WERI-Rb-1 (cell line): ENCODE measurements at regions not wholly inside any gene's neighbourhood (a gene's known extent, or its start where the extent isn't known, plus 50 kb on each side); places are given as distances from the start of the nearest gene placed in this dataset.

Source experiments
- DNase-seq: peaks from one replicate; pipeline ENCODE4 v3.0.0-alpha.2; 2020
- H3K27ac ChIP-seq: fragments of 250-450 bp; sonication (Bioruptor Pico); 2 replicates; pipeline ENCODE4 v1.5.1; 2020; ENCODE audit warnings: mild to moderate bottlenecking, moderate library complexity
- H3K27me3 ChIP-seq: fragments of 250-450 bp; sonication (Bioruptor Pico); 2 replicates; pipeline ENCODE4 v1.5.1; 2021; ENCODE audit warnings: mild to moderate bottlenecking, low read depth, moderate library complexity; ENCODE audit not compliant: insufficient read depth, severe bottlenecking
- H3K36me3 ChIP-seq: fragments of 250-450 bp; sonication (Bioruptor Pico); 2 replicates; pipeline ENCODE4 v1.5.1; 2020; ENCODE audit warnings: mild to moderate bottlenecking, moderate library complexity
- H3K4me3 ChIP-seq: 2 replicates; pipeline ENCODE4 v1.5.1; 2011; ENCODE audit warnings: low read depth, mild to moderate bottlenecking, control low read depth, low read length
- H3K9me3 ChIP-seq: fragments of 250-450 bp; sonication (Bioruptor Pico); 2 replicates; pipeline ENCODE4 v1.5.1; 2021; ENCODE audit warnings: mild to moderate bottlenecking, moderate library complexity; ENCODE audit not compliant: severe bottlenecking
- CTCF ChIP-seq: IDR thresholded peaks from 2 replicates; pipeline ENCODE4 v1.5.1; 2011; ENCODE audit warnings: low read depth, mild to moderate bottlenecking, control low read depth, inconsistent platforms, low read length

DNA sequence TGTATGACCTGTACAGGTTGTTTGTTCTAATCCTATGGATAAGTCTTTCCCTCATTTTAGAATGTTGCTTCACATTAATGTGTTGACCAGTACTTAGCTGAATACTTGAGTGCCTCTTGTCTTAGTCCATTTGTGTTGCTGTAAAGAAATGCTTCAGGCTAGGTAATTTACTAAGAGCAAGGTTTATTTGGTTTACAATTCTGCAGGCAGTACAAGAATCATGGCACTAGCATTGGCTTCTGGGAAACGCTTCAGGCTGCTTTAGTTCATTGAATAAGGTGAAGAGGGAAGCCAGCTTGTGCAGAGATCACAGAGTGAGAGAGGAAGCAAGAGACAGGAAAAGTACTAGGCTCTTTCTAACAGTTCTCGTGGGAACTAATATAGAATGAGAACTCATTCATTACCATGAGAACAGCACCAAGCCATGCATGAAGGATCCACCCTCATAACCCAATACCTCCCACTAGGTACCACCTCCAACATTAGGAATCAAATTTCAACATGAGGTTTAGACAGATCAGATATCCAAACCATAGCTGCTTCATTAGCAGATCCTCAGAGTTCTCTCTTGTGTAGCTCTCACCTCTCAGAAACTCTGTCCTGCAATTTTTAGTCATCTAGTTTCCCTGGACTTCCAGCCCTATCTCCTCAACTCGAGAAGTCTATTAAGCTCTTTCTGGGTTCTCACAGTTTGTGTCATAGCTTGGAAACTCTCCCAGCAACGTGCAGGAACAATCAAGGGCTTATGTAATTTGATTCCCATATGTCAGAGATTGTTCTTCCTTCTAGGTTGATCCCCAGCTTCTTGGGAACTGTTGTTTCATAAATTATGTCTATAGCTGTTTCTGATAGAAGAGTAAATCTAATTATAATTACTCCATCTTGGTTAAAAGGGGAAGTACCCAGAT is 2082.3 kb upstream of the CELF4 start:
- no peak overlapping the region for H3K4me3 ChIP-seq
- no peaks in the 10 kb centered on the region for H3K36me3 ChIP-seq
- no peaks in the 10 kb centered on the region for H3K27me3 ChIP-seq
- H3K27ac ChIP-seq: no peak overlapping the region
- DNase-seq: no peak
- no peaks in the 10 kb centered on the region for H3K9me3 ChIP-seq
- no peak for TF ChIP-seq CTCF

- Histone ChIP-seq H3K27me3 (no peaks in the 10 kb centered on the region), H3K36me3 (no peaks in the 10 kb centered on the region), H3K4me3 (no peak overlapping the region), H3K9me3 (no peaks in the 10 kb centered on the region), H3K27ac (no peak overlapping the region)
- no peak for DNase-seq
- no peak for TF ChIP-seq CTCF
Measured at GRCh38 chr18:39638224-39638623, 2072.6 kb upstream of the CELF4 start.

- H3K27me3 ChIP-seq: no peaks in the 10 kb centered on the region
- H3K9me3 ChIP-seq: no peaks in the 10 kb centered on the region
- H3K27ac ChIP-seq: no peak overlapping the region
- no peak for TF ChIP-seq CTCF
- no peaks in the 10 kb centered on the region for H3K36me3 ChIP-seq
- H3K4me3 ChIP-seq: no peak overlapping the region
- no peak for DNase-seq
Measured at GRCh38 chr18:39636931-39637330, 2071.3 kb upstream of the CELF4 start.

DNA sequence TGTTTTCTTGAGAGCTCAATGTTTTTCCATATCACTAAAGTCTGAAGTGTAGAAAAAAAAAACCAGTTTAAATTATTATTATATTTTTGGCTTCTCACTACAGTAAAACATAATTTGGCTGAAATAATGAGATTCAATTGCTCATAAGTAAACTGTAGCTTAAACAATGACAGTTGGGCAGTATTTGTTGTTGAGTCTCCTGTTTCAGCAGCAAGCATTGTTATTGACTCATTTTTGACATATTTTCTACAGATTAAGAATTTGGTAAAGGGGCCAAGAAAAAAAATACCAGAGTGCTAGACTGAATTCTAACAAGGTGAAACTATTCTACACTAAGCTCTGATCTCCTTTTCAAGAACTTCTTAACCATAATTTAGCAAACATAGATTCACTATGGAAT is 2070.4 kb upstream of the CELF4 start:
- Histone ChIP-seq H3K4me3 (no peak overlapping the region), H3K9me3 (no peaks in the 10 kb centered on the region), H3K27ac (no peak overlapping the region), H3K27me3 (no peaks in the 10 kb centered on the region), H3K36me3 (no peaks in the 10 kb centered on the region)
- no peak for TF ChIP-seq CTCF
- DNase-seq: no peak

DNA sequence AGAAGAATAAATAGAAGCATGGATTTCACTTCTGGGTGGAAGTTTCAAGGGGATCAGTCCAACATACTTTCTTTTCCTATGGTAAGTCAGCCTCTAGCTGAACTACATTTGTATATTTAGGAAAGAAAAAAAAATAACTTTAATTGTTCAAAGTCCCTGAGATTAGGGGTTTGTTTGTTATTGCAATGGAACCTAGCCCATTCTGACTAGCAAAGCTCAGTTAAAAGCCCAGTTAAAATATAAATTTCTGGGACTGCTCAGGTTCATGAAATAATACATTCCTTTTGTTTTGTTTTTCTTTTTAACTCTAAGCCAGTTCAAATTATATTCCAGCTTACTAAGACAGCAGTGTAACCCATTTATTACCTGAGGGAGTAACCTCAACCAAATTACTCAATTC is 2069.6 kb upstream of the CELF4 start:
- DNase-seq: no peak
- Histone ChIP-seq H3K27me3 (no peaks in the 10 kb centered on the region), H3K36me3 (no peaks in the 10 kb centered on the region), H3K4me3 (no peak overlapping the region), H3K27ac (no peak overlapping the region), H3K9me3 (no peaks in the 10 kb centered on the region)
- TF ChIP-seq CTCF: no peak

DNA sequence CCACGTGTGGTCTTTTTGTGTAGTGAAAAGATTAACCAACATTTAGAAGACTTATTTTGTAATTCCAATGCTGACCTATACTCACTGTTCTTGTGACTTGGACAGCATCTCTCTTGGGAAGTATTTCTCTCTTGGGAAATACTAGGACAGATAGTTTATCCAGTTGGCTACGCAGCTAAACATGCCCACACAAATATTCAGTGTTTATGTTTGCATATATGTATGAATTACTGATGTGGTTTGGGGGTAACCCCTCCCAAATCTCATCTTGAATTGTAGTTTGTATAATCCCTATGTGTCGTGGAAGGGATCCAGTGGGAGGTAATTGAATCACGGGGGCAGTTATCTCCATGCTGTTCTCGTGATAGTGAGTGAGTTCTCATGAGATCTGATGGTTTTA is 2062.3 kb upstream of the CELF4 start:
- no peaks in the 10 kb centered on the region for H3K36me3 ChIP-seq
- H3K4me3 ChIP-seq: no peak overlapping the region
- TF ChIP-seq CTCF: no peak
- no peak overlapping the region for H3K27ac ChIP-seq
- no peak for DNase-seq
- H3K27me3 ChIP-seq: no peaks in the 10 kb centered on the region
- H3K9me3 ChIP-seq: no peaks in the 10 kb centered on the region
